ENCODE measurements at regions not wholly inside any gene's neighbourhood (a gene's known extent, or its start where the extent isn't known, plus 50 kb on each side); places are given as distances from the start of the nearest gene placed in this dataset.

- peak overlapping the region in 1 of 3 donors; percentile 82 for H3K27ac Mint-ChIP-seq
- H3K4me3 Mint-ChIP-seq = no peak overlapping the region
- no peaks in the 10 kb centered on the region for H3K9me3 Mint-ChIP-seq
- no peaks in the 10 kb centered on the region for H3K4me1 Mint-ChIP-seq
- H3K27me3 Mint-ChIP-seq = no peaks in the 10 kb centered on the region
- peaks cover 3% of the 10 kb centered on the region for H3K36me3 Mint-ChIP-seq
Observed at GRCh38 chr7:35747611-35748010, 52.7 kb upstream of the HERPUD2 start.

GRCh38 chr7:35748371-35748770 lies 52.5 kb upstream of the SEPTIN7 start:
- H3K27ac Mint-ChIP-seq = peak overlapping the region in 1 of 3 donors; percentile 82
- no peak overlapping the region for H3K4me3 Mint-ChIP-seq
- no peaks in the 10 kb centered on the region for H3K9me3 Mint-ChIP-seq
- H3K4me1 Mint-ChIP-seq = no peaks in the 10 kb centered on the region
- H3K36me3 Mint-ChIP-seq = peaks cover 3% of the 10 kb centered on the region
- H3K27me3 Mint-ChIP-seq = no peaks in the 10 kb centered on the region

- Mint-ChIP-seq H3K27ac (no peak overlapping the region), H3K4me3 (no peak overlapping the region), H3K36me3 (peaks cover 3% of the 10 kb centered on the region), H3K27me3 (no peaks in the 10 kb centered on the region), H3K9me3 (no peaks in the 10 kb centered on the region), H3K4me1 (no peaks in the 10 kb centered on the region)
Observed at GRCh38 chr7:35749556-35749955, 51.3 kb upstream of the SEPTIN7 start.

All from IgD-negative memory B cell (primary cell).